ENCODE measurements at regions not wholly inside any gene's neighbourhood (a gene's known extent, or its start where the extent isn't known, plus 50 kb on each side); places are given as distances from the start of the nearest gene placed in this dataset.
"Not testable (repeated sequence)": the region's sequence is repeated elsewhere in the genome, so short reads cannot be mapped to it uniquely, and the experiment has no call there.

DNA sequence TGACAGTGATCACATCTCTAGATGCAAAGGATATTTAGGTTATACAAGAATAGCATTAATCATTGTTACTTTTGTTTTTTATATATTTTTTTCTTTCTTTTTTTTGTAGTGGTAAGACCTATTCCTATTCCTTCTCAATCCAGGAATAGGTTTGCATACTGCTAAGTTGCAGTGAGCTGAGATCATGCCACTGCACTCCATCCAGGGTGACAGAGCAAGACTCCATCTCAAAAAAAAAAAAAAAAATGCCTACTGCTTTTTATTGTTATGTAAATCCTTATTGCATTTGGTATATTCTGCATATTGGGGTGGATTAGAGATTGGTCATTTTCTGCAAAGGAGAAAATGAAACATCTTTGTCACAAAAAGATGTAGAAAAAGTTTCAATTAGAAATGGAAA lies 138.2 kb upstream of the FOLH1 start:
- TF ChIP-seq, protein P1, sequence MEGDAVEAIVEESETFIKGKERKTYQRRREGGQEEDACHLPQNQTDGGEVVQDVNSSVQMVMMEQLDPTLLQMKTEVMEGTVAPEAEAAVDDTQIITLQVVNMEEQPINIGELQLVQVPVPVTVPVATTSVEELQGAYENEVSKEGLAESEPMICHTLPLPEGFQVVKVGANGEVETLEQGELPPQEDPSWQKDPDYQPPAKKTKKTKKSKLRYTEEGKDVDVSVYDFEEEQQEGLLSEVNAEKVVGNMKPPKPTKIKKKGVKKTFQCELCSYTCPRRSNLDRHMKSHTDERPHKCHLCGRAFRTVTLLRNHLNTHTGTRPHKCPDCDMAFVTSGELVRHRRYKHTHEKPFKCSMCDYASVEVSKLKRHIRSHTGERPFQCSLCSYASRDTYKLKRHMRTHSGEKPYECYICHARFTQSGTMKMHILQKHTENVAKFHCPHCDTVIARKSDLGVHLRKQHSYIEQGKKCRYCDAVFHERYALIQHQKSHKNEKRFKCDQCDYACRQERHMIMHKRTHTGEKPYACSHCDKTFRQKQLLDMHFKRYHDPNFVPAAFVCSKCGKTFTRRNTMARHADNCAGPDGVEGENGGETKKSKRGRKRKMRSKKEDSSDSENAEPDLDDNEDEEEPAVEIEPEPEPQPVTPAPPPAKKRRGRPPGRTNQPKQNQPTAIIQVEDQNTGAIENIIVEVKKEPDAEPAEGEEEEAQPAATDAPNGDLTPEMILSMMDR (IDR thresholded peaks at IDR 0.05) = not testable (repeated sequence)
- TF ChIP-seq POLR2A (IDR thresholded peaks at IDR 0.05) = not testable (repeated sequence)

Data from right lobe of liver (tissue), 4 donors.